Myocyte (in vitro differentiated cells): ENCODE measurements at regions not wholly inside any gene's neighbourhood (a gene's known extent, or its start where the extent isn't known, plus 50 kb on each side); places are given as distances from the start of the nearest gene placed in this dataset.

Experiments used
- DNase-seq: peaks from one replicate; pipeline ENCODE4 v3.0.0-alpha.2; 2012; ENCODE audit warnings: low read depth

GRCh38 chr20:21874921-21875320, 169.5 kb downstream of the PAX1 start:
- no peak for DNase-seq

- no peak for DNase-seq
These were observed 168.7 kb downstream of the PAX1 start for GRCh38 chr20:21874127-21874526.

GRCh38 chr20:21873291-21873690, 167.8 kb downstream of the PAX1 start:
- no peak for DNase-seq

- DNase-seq = no peak
These were observed 162.3 kb downstream of the PAX1 start for GRCh38 chr20:21867811-21868210.

- DNase-seq = no peak
These were observed 161.9 kb downstream of the PAX1 start for GRCh38 chr20:21867353-21867752.

GRCh38 chr20:21862956-21863355, 157.5 kb downstream of the PAX1 start:
- DNase-seq = no peak

- no peak for DNase-seq
These were observed 156.9 kb downstream of the PAX1 start for GRCh38 chr20:21862259-21862946.

GRCh38 chr20:21840991-21841390, 135.5 kb downstream of the PAX1 start:
- DNase-seq = no peak

- DNase-seq = no peak
These were observed 134.5 kb downstream of the PAX1 start for GRCh38 chr20:21839982-21840381.

- DNase-seq = no peak
These were observed 130.9 kb downstream of the PAX1 start for GRCh38 chr20:21836346-21836745.

- no peak for DNase-seq
These were observed 129.6 kb downstream of the PAX1 start for GRCh38 chr20:21835042-21835441.

- DNase-seq = no peak
These were observed 127.2 kb downstream of the PAX1 start for GRCh38 chr20:21832442-21833385.

- DNase-seq = no peak
These were observed 121.5 kb downstream of the PAX1 start for GRCh38 chr20:21826976-21827375.

- DNase-seq = no peak
These were observed 115.9 kb downstream of the PAX1 start for GRCh38 chr20:21821358-21821757.

- no peak for DNase-seq
These were observed 115.2 kb downstream of the PAX1 start for GRCh38 chr20:21820688-21821087.

GRCh38 chr20:21820045-21820444, 114.6 kb downstream of the PAX1 start:
- DNase-seq = no peak

- no peak for DNase-seq
These were observed 106.9 kb downstream of the PAX1 start for GRCh38 chr20:21812379-21812778.

- DNase-seq = no peak
These were observed 104.6 kb downstream of the PAX1 start for GRCh38 chr20:21809961-21810523.

- no peak for DNase-seq
These were observed 103.6 kb downstream of the PAX1 start for GRCh38 chr20:21808863-21809664.

GRCh38 chr20:21808139-21808538, 102.7 kb downstream of the PAX1 start:
- no peak for DNase-seq

GRCh38 chr20:21804802-21805201, 99.3 kb downstream of the PAX1 start:
- no peak for DNase-seq
